H1 (cell line): ENCODE measurements at regions not wholly inside any gene's neighbourhood (a gene's known extent, or its start where the extent isn't known, plus 50 kb on each side); places are given as distances from the start of the nearest gene placed in this dataset.

Experiments
- CTCF ChIA-PET: fragments of 300-600 bp; sonication (Branson Sonifier 250); formaldehyde crosslinking; loops from one replicate; lab custom pipeline; 2021; ENCODE audit not compliant: partially characterized antibody; lab: Charles Lee
- POLR2A ChIA-PET: fragments of 300-600 bp; sonication (Branson Sonifier 250); formaldehyde crosslinking; loops from one replicate; lab custom pipeline; 2021; ENCODE audit warnings: inconsistent platforms; ENCODE audit not compliant: partially characterized antibody; lab: Charles Lee
- DNase-seq, 2 experiments: peaks; one replicate each; pipeline versions ENCODE4 v3.0.0 to v3.0.0-alpha.2; 2010 to 2022; ENCODE audit warnings: low spot score in 2 of 2, low read depth in 1 of 2, mixed read lengths in 1 of 2
- FAIRE-seq: peaks from 2 replicates; lab custom pipeline; 2011; peaks lifted over from hg19 to GRCh38; lab: Jason Lieb, UNC
- H2AFZ ChIP-seq: 2 replicates; pipeline ENCODE4 v1.8.1; 2012; ENCODE audit warnings: low read length, inconsistent platforms
- H2AK5ac ChIP-seq: 2 replicates; pipeline ENCODE4 v1.6.1; 2013; ENCODE audit warnings: low read depth, low read length
- H2BK120ac ChIP-seq: replicated peaks from 2 replicates; pipeline ENCODE3; 2013; ENCODE audit warnings: low read depth, low read length, inconsistent platforms
- H2BK12ac ChIP-seq: 2 replicates; pipeline ENCODE4 v1.6.1; 2013; ENCODE audit warnings: low read depth, low read length
- H2BK15ac ChIP-seq: 2 replicates; pipeline ENCODE4 v1.6.1; 2013; ENCODE audit warnings: low read length
- H2BK20ac ChIP-seq: 2 replicates; pipeline ENCODE4 v1.6.1; 2013; ENCODE audit warnings: low read length
- H2BK5ac ChIP-seq: 2 replicates; pipeline ENCODE4 v1.6.1; 2013; ENCODE audit warnings: low read depth, low read length
- H3K14ac ChIP-seq: 2 replicates; pipeline ENCODE4 v1.6.1; 2013; ENCODE audit warnings: inconsistent platforms; ENCODE audit not compliant: insufficient read length
- H3K18ac ChIP-seq: 2 replicates; pipeline ENCODE4 v1.6.1; 2013; ENCODE audit warnings: low read length; ENCODE audit errors: extremely low read depth
- H3K23ac ChIP-seq: 2 replicates; pipeline ENCODE4 v1.6.1; 2013; ENCODE audit warnings: inconsistent platforms; ENCODE audit not compliant: insufficient read length
- H3K23me2 ChIP-seq: 2 replicates; pipeline ENCODE4 v1.6.1; 2013; ENCODE audit warnings: low read depth, low read length
- H3K27ac ChIP-seq: 2 replicates; pipeline ENCODE4 v1.6.1; 2011; ENCODE audit warnings: low read depth, low read length, inconsistent platforms
- H3K27me3 ChIP-seq, 4 experiments: replicated peaks in 1 of 4; 1 replicate in 1 of 4; 2 replicates in 3 of 4; pipeline versions ENCODE4 v1.6.1 to v1.8.1; 2011 to 2013; ENCODE audit warnings: low read length in 3 of 4, mild to moderate bottlenecking in 3 of 4, inconsistent platforms in 2 of 4, mixed read lengths in 2 of 4, moderate library complexity in 1 of 4; ENCODE audit not compliant: control insufficient read depth in 3 of 4, insufficient read depth in 3 of 4; ENCODE audit errors: extremely low read depth in 1 of 4
- H3K36me3 ChIP-seq, 4 experiments: 2 replicates each; pipeline versions ENCODE4 v1.6.1 to v1.8.1; 2011 to 2013; ENCODE audit warnings: mild to moderate bottlenecking in 4 of 4, low read length in 3 of 4, moderate library complexity in 2 of 4, control low read depth in 1 of 4, inconsistent platforms in 1 of 4; ENCODE audit not compliant: insufficient read depth in 4 of 4, control insufficient read depth in 2 of 4
- H3K4ac ChIP-seq: replicated peaks from 2 replicates; pipeline ENCODE3; 2013; ENCODE audit warnings: low read length, low read depth, mixed read lengths, inconsistent platforms; ENCODE audit not compliant: insufficient read length
- H3K4me1 ChIP-seq, 4 experiments: replicated peaks in 1 of 4; 1 replicate in 1 of 4; 2 replicates in 3 of 4; pipeline versions ENCODE4 v1.6.1 to v1.8.1; 2011 to 2013; ENCODE audit warnings: low read length in 3 of 4, inconsistent platforms in 2 of 4, mixed read lengths in 1 of 4; ENCODE audit not compliant: insufficient read depth in 4 of 4, control insufficient read depth in 3 of 4
- H3K4me2 ChIP-seq, 2 experiments: 2 replicates each; pipeline versions ENCODE4 v1.6.1 to v1.8.1; 2011 to 2013; ENCODE audit warnings: low read depth in 2 of 2, low read length in 2 of 2, control low read depth in 1 of 2, inconsistent platforms in 1 of 2, mild to moderate bottlenecking in 1 of 2; ENCODE audit not compliant: insufficient read depth in 1 of 2
- H3K4me3 ChIP-seq, 4 experiments: fragments of 200-600, 300-600 bp in 1 of 4; sonication (generic), shearing (Covaris generic), sonication (Bioruptor Twin) in 1 of 4; 2 replicates each; pipeline versions ENCODE4 v1.5.1 to v1.8.1; 2011 to 2016; ENCODE audit warnings: low read length in 4 of 4, low read depth in 3 of 4, control low read depth in 2 of 4, inconsistent platforms in 2 of 4, mild to moderate bottlenecking in 2 of 4, mixed read lengths in 1 of 4, moderate library complexity in 1 of 4; ENCODE audit not compliant: insufficient read depth in 2 of 4; ENCODE audit errors: extremely low read depth in 1 of 4
- H3K56ac ChIP-seq: replicated peaks from 2 replicates; pipeline ENCODE3; 2013; ENCODE audit warnings: low read depth, mild to moderate bottlenecking, mixed read lengths, low read length, inconsistent platforms; ENCODE audit not compliant: insufficient read length
- H3K79me1 ChIP-seq: 2 replicates; pipeline ENCODE4 v1.6.1; 2013; ENCODE audit warnings: low read depth, low read length, control low read depth
- H3K79me2 ChIP-seq, 2 experiments: 2 replicates each; pipeline versions ENCODE4 v1.6.1 to v1.8.1; 2012 to 2013; ENCODE audit warnings: low read length in 2 of 2, mild to moderate bottlenecking in 2 of 2, inconsistent platforms in 1 of 2; ENCODE audit not compliant: insufficient read depth in 2 of 2, control insufficient read depth in 1 of 2
- H3K9ac ChIP-seq, 4 experiments: replicated peaks in 1 of 4; 1 replicate in 1 of 4; 2 replicates in 3 of 4; pipeline versions ENCODE4 v1.6.1 to v1.8.1; 2011 to 2013; ENCODE audit warnings: low read depth in 3 of 4, low read length in 3 of 4, control low read depth in 2 of 4, mild to moderate bottlenecking in 2 of 4, moderate library complexity in 2 of 4, inconsistent platforms in 1 of 4; ENCODE audit errors: extremely low read depth in 1 of 4
- H3K9me3 ChIP-seq, 2 experiments: 2 replicates each; pipeline versions ENCODE4 v1.6.1 to v1.8.1; 2012 to 2013; ENCODE audit warnings: mild to moderate bottlenecking in 2 of 2, moderate library complexity in 2 of 2, control low read depth in 1 of 2, inconsistent platforms in 1 of 2, low read depth in 1 of 2, low read length in 1 of 2, mixed read lengths in 1 of 2; ENCODE audit not compliant: insufficient read depth in 2 of 2
- H4K20me1 ChIP-seq, 2 experiments: replicated peaks in 1 of 2; 2 replicates each; pipeline versions ENCODE3 to v1.8.1; 2011 to 2013; ENCODE audit warnings: inconsistent platforms in 2 of 2, low read length in 2 of 2, mild to moderate bottlenecking in 1 of 2; ENCODE audit not compliant: insufficient read depth in 2 of 2, control insufficient read depth in 1 of 2
- H4K5ac ChIP-seq: 2 replicates; pipeline ENCODE4 v1.6.1; 2013; ENCODE audit warnings: low read length, low read depth, mixed read lengths, inconsistent platforms; ENCODE audit not compliant: insufficient read length
- H4K8ac ChIP-seq: 2 replicates; pipeline ENCODE4 v1.8.0; 2013; ENCODE audit warnings: mild to moderate bottlenecking, moderate library complexity, low read length, inconsistent platforms; ENCODE audit not compliant: insufficient read depth; ENCODE audit errors: extremely low read depth
- H4K91ac ChIP-seq: replicated peaks from 2 replicates; pipeline ENCODE3; 2013; ENCODE audit warnings: low read length, mixed read lengths, inconsistent platforms; ENCODE audit not compliant: insufficient read length
- BCL11A ChIP-seq, 2 experiments: IDR thresholded peaks; one replicate each; pipeline ENCODE4 v1.6.1; 2011; ENCODE audit warnings: low read depth in 2 of 2, low read length in 2 of 2, mild to moderate bottlenecking in 2 of 2
- CREB1 ChIP-seq: IDR thresholded peaks from 2 replicates; pipeline ENCODE4 v1.6.1; 2012; ENCODE audit warnings: inconsistent platforms
- FOSL1 ChIP-seq: IDR thresholded peaks from 2 replicates; pipeline ENCODE4 v1.6.1; 2011; ENCODE audit warnings: mild to moderate bottlenecking, low read depth, low read length, moderate library complexity; ENCODE audit not compliant: insufficient read depth
- HDAC6 ChIP-seq: IDR thresholded peaks from one replicate; pipeline ENCODE4 v1.7.1; 2012; ENCODE audit warnings: low read depth, mild to moderate bottlenecking, inconsistent platforms, low read length, moderate library complexity
- JUN ChIP-seq: IDR thresholded peaks from 2 replicates; pipeline ENCODE4 v1.6.1; 2011; ENCODE audit warnings: low read depth, mild to moderate bottlenecking, improper control_type of control experiment, low read length
- RBBP5 ChIP-seq: IDR thresholded peaks from 2 replicates; pipeline ENCODE4 v1.7.1; 2012; ENCODE audit warnings: low read depth, mild to moderate bottlenecking, inconsistent platforms, low read length, moderate library complexity, borderline replicate concordance
- RNF2 ChIP-seq: fragments of 200-900, 300-1000 bp; sonication (generic); IDR thresholded peaks from 2 replicates; pipeline ENCODE4 v1.7.1; 2016; ENCODE audit warnings: borderline replicate concordance, low read depth, mild to moderate bottlenecking, antibody characterized with exemption, low read length; ENCODE audit not compliant: poor library complexity, severe bottlenecking; ENCODE audit errors: missing control alignments
- SP2 ChIP-seq: IDR thresholded peaks from 2 replicates; pipeline ENCODE4 v1.6.1; 2012; ENCODE audit warnings: mild to moderate bottlenecking, low read length, inconsistent platforms
- SP4 ChIP-seq: IDR thresholded peaks from 2 replicates; pipeline ENCODE4 v1.6.1; 2012; ENCODE audit warnings: low read length, inconsistent platforms
- SUZ12 ChIP-seq: fragments of 200-600 bp; sonication (generic); IDR thresholded peaks from 2 replicates; pipeline ENCODE4 v1.6.1; 2012; ENCODE audit warnings: mild to moderate bottlenecking, inconsistent platforms, low read length, moderate library complexity, mixed read lengths
- TEAD4 ChIP-seq: IDR thresholded peaks from 2 replicates; pipeline ENCODE4 v1.6.1; 2012; ENCODE audit warnings: low read depth, low read length, inconsistent platforms, mixed read lengths
- WGBS, 2 experiments: shearing (Covaris generic) in 1 of 2; methylation state at CpG; one replicate each; pipeline versions ENCODE4 v1.1.6 to v1.1.7; 2013 to 2015; ENCODE audit warnings: low lambda C conversion rate in 2 of 2, mixed read lengths in 2 of 2, inconsistent platforms in 1 of 2, low coverage in 1 of 2, missing lambda C conversion rate in 1 of 2; ENCODE audit not compliant: insufficient replicate concordance in 2 of 2, insufficient coverage in 1 of 2, insufficient read length in 1 of 2; ENCODE audit errors: extremely low coverage in 1 of 2, missing lambda C conversion rate in 1 of 2; 5-methylcytosine and 5-hydroxymethylcytosine counted together

GRCh38 chr7:131147604-131148003, 180.1 kb upstream of the MKLN1 start (continued):
- no peak for TF ChIP-seq SP4

- POLR2A ChIA-PET = no interaction called here
- no peak overlapping the region for H3K4me2 ChIP-seq
Observed at GRCh38 chr7:131148258-131148657, 179.4 kb upstream of the MKLN1 start.

More at GRCh38 chr7:131148258-131148657, 179.4 kb upstream of the MKLN1 start:
- Histone ChIP-seq H3K9ac (no peak overlapping the region), H4K5ac (no peak overlapping the region), H3K23ac (no peak overlapping the region), H2BK15ac (no peak overlapping the region), H3K79me1 (no peaks in the 10 kb centered on the region), H3K56ac (no peak overlapping the region), H2BK5ac (no peak overlapping the region), H3K4ac (no peak overlapping the region), H3K14ac (no peak overlapping the region), H3K4me1 (no peaks in the 10 kb centered on the region), H4K91ac (no peak overlapping the region), H2BK120ac (no peak overlapping the region), H3K18ac (no peak overlapping the region), H2AK5ac (no peak overlapping the region), H2BK12ac (no peak overlapping the region), H3K27me3 (no peaks in the 10 kb centered on the region), H4K8ac (no peak overlapping the region), H2AFZ (no peak overlapping the region), H3K27ac (no peak overlapping the region), H4K20me1 (no peaks in the 10 kb centered on the region), H3K23me2 (no peaks in the 10 kb centered on the region; the same call in 1 of the 2 replicates), H3K36me3 (no peaks in the 10 kb centered on the region), H3K4me3 (no peak overlapping the region), H3K9me3 (no peaks in the 10 kb centered on the region), H2BK20ac (no peak overlapping the region), H3K79me2 (no peaks in the 10 kb centered on the region)
- 89% methylated on average over 4 of the region's 4 CpGs; no CpG with 5 or more reads in 1 of the 2 experiments for WGBS, 2 experiments
- DNase-seq = no peak
- CTCF ChIA-PET = interaction anchor here (1.3 kb wide), 1 partner anchor 141 kb away, joined by 3 read pairs; no protein-coding TSS in a partner anchor
- TF ChIP-seq RNF2 = no peak
- no peak for TF ChIP-seq CREB1
- TF ChIP-seq SP2 = no peak
- TF ChIP-seq SUZ12 = no peak
- no peak for TF ChIP-seq BCL11A (IDR thresholded peaks at IDR 0.05; ENCODE audit: low read depth in 2 of 2, low read length in 2 of 2)
- TF ChIP-seq JUN = no peak
- TF ChIP-seq TEAD4 = no peak
- no peak for TF ChIP-seq RBBP5
- TF ChIP-seq FOSL1 = no peak
- no peak for TF ChIP-seq HDAC6
- FAIRE-seq = no peak
